Trophoblast cell (in vitro differentiated cells and primary cell): ENCODE measurements at regions not wholly inside any gene's neighbourhood (a gene's known extent, or its start where the extent isn't known, plus 50 kb on each side); places are given as distances from the start of the nearest gene placed in this dataset.

Source experiments
- DNase-seq, 2 donors: peaks; one replicate each; pipeline ENCODE4 v3.0.0-alpha.2; 2016
- H2AFZ ChIP-seq: 2 replicates; pipeline ENCODE4 v1.6.1; 2013; ENCODE audit warnings: low read length, moderate library complexity, mild to moderate bottlenecking; ENCODE audit not compliant: insufficient read depth, poor library complexity
- H2AK5ac ChIP-seq: 2 replicates; pipeline ENCODE4 v1.6.1; 2013; ENCODE audit warnings: mild to moderate bottlenecking, low read length
- H2BK120ac ChIP-seq: 2 replicates; pipeline ENCODE4 v1.6.1; 2013; ENCODE audit warnings: low read length, mild to moderate bottlenecking, moderate library complexity; ENCODE audit not compliant: insufficient read depth, poor library complexity
- H2BK12ac ChIP-seq: 2 replicates; pipeline ENCODE4 v1.6.1; 2013; ENCODE audit warnings: mild to moderate bottlenecking, low read length, moderate library complexity
- H2BK5ac ChIP-seq: 2 replicates; pipeline ENCODE4 v1.6.1; 2013; ENCODE audit warnings: low read length, low read depth, moderate library complexity, mild to moderate bottlenecking; ENCODE audit not compliant: poor library complexity
- H3K14ac ChIP-seq: 2 replicates; pipeline ENCODE4 v1.6.1; 2013; ENCODE audit warnings: mild to moderate bottlenecking, low read length
- H3K18ac ChIP-seq: 2 replicates; pipeline ENCODE4 v1.6.1; 2013; ENCODE audit warnings: mild to moderate bottlenecking, low read length
- H3K23ac ChIP-seq: 2 replicates; pipeline ENCODE4 v1.6.1; 2013; ENCODE audit warnings: low read length
- H3K27ac ChIP-seq: 2 replicates; pipeline ENCODE4 v1.5.1; 2013; ENCODE audit warnings: low read depth, mild to moderate bottlenecking, inconsistent platforms, low read length, moderate library complexity
- H3K27me3 ChIP-seq: 2 replicates; pipeline ENCODE4 v1.6.1; 2013; ENCODE audit warnings: inconsistent platforms, mild to moderate bottlenecking, low read length, moderate library complexity; ENCODE audit not compliant: insufficient read depth
- H3K36me3 ChIP-seq, 2 experiments: 1 replicate in 1 of 2; 2 replicates in 1 of 2; pipeline ENCODE4 v1.6.1; 2013; ENCODE audit warnings: low read length in 2 of 2, mild to moderate bottlenecking in 2 of 2, moderate library complexity in 1 of 2; ENCODE audit not compliant: insufficient read depth in 2 of 2, control insufficient read depth in 1 of 2
- H3K4ac ChIP-seq: 2 replicates; pipeline ENCODE4 v1.6.1; 2013; ENCODE audit warnings: low read depth, mild to moderate bottlenecking, low read length, moderate library complexity
- H3K4me1 ChIP-seq, 2 experiments: 1 replicate in 1 of 2; 2 replicates in 1 of 2; pipeline ENCODE4 v1.6.1; 2013; ENCODE audit warnings: low read length in 2 of 2, mild to moderate bottlenecking in 2 of 2, moderate library complexity in 1 of 2; ENCODE audit not compliant: insufficient read depth in 2 of 2, control insufficient read depth in 1 of 2
- H3K4me2 ChIP-seq: 2 replicates; pipeline ENCODE4 v1.6.1; 2013; ENCODE audit warnings: inconsistent platforms, mild to moderate bottlenecking, low read length, moderate library complexity
- H3K4me3 ChIP-seq: 2 replicates; pipeline ENCODE4 v1.5.1; 2013; ENCODE audit warnings: mild to moderate bottlenecking, low read depth, low read length, inconsistent platforms
- H3K79me1 ChIP-seq: one replicate; pipeline ENCODE4 v1.6.1; 2013; ENCODE audit warnings: low read length
- H3K79me2 ChIP-seq: 2 replicates; pipeline ENCODE4 v1.6.1; 2013; ENCODE audit warnings: low read length, mild to moderate bottlenecking; ENCODE audit not compliant: control insufficient read depth, insufficient read depth, poor library complexity
- H3K9ac ChIP-seq: 2 replicates; pipeline ENCODE4 v1.6.1; 2013; ENCODE audit warnings: mild to moderate bottlenecking, low read length
- H3K9me3 ChIP-seq: 2 replicates; pipeline ENCODE4 v1.6.1; 2013; ENCODE audit warnings: low read depth, mild to moderate bottlenecking, control low read depth, inconsistent platforms, low read length; ENCODE audit not compliant: insufficient read depth
- H4K12ac ChIP-seq: 2 replicates; pipeline ENCODE4 v1.6.1; 2013; ENCODE audit warnings: low read depth, mild to moderate bottlenecking, low read length, moderate library complexity
- H4K8ac ChIP-seq: 2 replicates; pipeline ENCODE4 v1.6.1; 2013; ENCODE audit warnings: low read depth, mild to moderate bottlenecking, low read length, moderate library complexity
- H4K91ac ChIP-seq: one replicate; pipeline ENCODE4 v1.6.1; 2013; ENCODE audit warnings: low read depth, mild to moderate bottlenecking, low read length, moderate library complexity
- WGBS: extraction: QIAGEN DNeasy Blood & Tissue Kit; methylation state at CpG from one replicate; pipeline ENCODE4 v1.1.7; 2013; ENCODE audit warnings: missing lambda C conversion rate; ENCODE audit not compliant: insufficient read length, insufficient coverage; ENCODE audit errors: extremely low coverage; 5-methylcytosine and 5-hydroxymethylcytosine counted together

DNA sequence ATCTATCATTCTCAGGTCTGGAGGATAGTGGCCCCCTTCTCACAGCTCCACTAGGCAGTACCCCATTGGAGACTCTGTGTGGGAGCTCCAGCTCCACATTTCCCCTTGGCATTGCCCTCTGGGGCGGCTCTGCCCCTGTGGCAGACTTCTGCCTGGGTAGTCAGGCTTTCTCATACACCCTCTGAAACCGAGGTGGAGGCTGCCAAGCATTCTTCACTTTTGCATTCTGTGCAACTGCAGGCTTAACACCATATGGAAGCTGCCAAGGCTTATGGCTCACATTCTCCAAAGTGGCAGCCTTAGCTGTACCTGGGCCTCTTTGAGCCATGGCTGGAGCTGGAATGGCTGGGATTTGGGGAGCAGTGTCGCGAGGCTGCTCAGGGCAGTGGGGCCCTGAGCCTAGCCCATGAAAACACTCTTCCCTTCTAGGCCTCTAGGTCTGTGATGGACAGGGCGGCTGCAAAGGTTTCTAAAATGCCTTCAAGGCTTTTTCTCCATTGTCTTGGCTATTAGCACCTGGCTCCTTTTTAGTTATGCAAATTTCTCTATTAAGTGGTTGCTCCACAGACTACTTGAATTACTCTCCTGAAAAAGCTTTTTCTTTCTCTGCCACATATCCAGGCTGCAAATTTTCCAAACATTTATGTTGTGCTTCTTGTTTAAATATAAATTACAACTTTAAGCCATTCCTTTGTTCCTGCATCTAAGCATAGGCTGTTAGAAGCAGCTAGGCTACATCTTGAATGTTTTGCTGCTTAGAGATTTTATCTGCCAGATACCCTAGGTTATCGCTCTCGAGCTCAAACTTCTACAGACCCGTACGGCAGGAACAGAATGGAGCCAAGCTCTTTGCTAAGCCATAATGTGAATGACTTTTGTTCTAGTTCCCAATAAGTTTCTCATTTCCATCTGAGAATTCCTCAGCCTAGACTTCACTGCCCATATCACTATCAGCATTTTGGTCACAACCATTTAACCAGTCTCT is 206.5 kb downstream of the CPS1 start:
- WGBS, result no CpG with 5 or more reads among the region's 9 CpGs
- Histone ChIP-seq H3K79me2 (no peaks in the 10 kb centered on the region), H3K9me3 (no peaks in the 10 kb centered on the region), H3K4me2 (no peak overlapping the region), H3K4me1 (peaks cover 0 to 3% of the 10 kb centered on the region in 2 experiments), H4K91ac (no peak overlapping the region), H3K4ac (no peak overlapping the region), H2BK12ac (no peak overlapping the region), H4K8ac (no peak overlapping the region), H2BK120ac (no peak overlapping the region), H3K9ac (no peak overlapping the region), H3K14ac (no peak overlapping the region), H3K4me3 (no peak overlapping the region), H2AK5ac (no peak overlapping the region), H3K79me1 (no peaks in the 10 kb centered on the region), H3K27ac (no peak overlapping the region), H3K18ac (no peak overlapping the region), H4K12ac (no peak overlapping the region), H3K23ac (no peak overlapping the region), H2BK5ac (no peak overlapping the region), H3K27me3 (no peaks in the 10 kb centered on the region), H2AFZ (no peak overlapping the region), H3K36me3 (no peaks in the 10 kb centered on the region)
- no peak for DNase-seq

DNA sequence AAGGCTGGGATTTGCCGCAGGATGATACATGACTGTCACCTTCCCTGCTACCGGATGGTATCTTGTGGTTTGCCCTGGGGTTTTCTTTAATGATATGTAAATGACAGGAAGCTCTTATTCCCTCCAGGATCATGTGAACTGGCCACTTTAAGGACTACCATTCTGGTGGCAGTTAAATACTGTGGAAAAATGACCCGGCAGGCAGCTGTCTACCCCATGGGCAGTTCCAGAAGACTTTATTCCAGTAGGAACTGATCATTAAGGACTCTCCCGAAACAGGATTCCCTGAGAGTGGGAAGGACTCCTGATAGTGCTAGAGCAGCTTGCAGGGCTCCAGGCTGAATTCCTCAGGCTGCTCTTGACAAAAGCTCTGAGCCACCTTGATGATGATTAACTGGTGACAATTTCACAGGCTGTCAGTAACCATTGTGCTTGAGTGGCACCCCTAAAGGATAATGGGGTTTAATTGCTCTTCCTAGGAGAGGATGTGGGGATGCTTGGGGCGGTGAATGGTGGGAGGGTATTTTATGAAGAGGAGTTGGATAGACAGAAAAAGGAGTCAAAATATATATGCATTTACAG is 212.0 kb downstream of the CPS1 start:
- Histone ChIP-seq H3K79me1 (no peaks in the 10 kb centered on the region), H3K4me2 (no peak overlapping the region), H4K91ac (no peak overlapping the region), H2AK5ac (no peak overlapping the region), H3K23ac (no peak overlapping the region), H2AFZ (no peak overlapping the region), H3K9ac (no peak overlapping the region), H4K8ac (no peak overlapping the region), H3K18ac (no peak overlapping the region), H3K14ac (no peak overlapping the region), H3K9me3 (no peaks in the 10 kb centered on the region), H3K4ac (no peak overlapping the region), H2BK12ac (no peak overlapping the region), H3K27me3 (no peaks in the 10 kb centered on the region), H3K27ac (no peak overlapping the region), H3K79me2 (no peaks in the 10 kb centered on the region), H3K4me1 (no peaks in the 10 kb centered on the region), H3K36me3 (no peaks in the 10 kb centered on the region), H4K12ac (no peak overlapping the region), H2BK120ac (no peak overlapping the region), H3K4me3 (no peak overlapping the region), H2BK5ac (no peak overlapping the region)
- WGBS, result no CpG with 5 or more reads among the region's 5 CpGs
- DNase-seq, result no peak

DNA sequence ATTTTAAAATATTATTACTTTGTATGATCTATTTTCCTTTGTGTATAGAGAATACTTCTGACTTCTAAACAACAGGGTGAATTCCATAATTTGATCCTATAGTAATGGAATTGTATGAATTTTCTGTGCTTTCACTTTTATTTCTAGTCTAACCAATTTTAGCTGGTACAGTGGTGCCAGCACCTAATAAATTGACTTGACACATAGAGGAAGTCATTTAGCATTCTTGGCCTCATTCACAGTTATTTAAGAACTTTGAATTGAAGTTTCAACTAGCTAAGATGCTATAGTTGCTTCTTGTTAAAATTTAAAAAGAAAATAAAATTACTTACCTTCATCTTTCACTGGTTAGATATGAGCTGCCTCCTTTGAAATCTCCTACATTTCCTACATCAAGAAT is 220.4 kb downstream of the CPS1 start:
- Histone ChIP-seq H3K9ac (no peak overlapping the region), H2AK5ac (no peak overlapping the region), H2BK120ac (no peak overlapping the region), H2BK5ac (no peak overlapping the region), H3K27me3 (no peaks in the 10 kb centered on the region), H4K12ac (no peak overlapping the region), H3K23ac (no peak overlapping the region), H3K4me3 (no peak overlapping the region), H3K36me3 (no peaks in the 10 kb centered on the region), H4K8ac (no peak overlapping the region), H3K4me2 (no peak overlapping the region), H3K79me1 (no peaks in the 10 kb centered on the region), H3K9me3 (no peaks in the 10 kb centered on the region), H2BK12ac (no peak overlapping the region), H3K18ac (no peak overlapping the region), H3K14ac (no peak overlapping the region), H2AFZ (no peak overlapping the region), H3K4ac (no peak overlapping the region), H4K91ac (no peak overlapping the region), H3K27ac (no peak overlapping the region), H3K4me1 (no peaks in the 10 kb centered on the region), H3K79me2 (no peaks in the 10 kb centered on the region)
- DNase-seq, result no peak

DNA sequence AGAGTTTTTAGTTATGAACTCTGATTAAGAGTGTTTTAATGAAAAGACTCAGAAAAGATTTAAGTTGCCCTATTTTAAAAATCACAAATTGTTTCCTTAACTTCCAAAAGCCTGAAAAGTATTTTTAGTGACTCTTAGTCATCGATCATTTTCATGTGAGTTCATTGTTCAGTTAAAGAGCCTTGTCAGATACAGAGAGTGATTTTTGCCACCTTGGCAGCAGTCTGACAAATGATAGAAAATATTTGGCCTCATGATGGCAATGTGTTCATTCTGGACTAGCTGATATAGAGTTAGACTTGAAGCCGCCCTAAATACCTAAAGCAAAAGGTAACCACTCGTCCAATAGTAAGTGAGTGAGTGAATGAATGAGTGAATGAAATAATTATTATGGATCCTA is 225.8 kb downstream of the CPS1 start:
- Histone ChIP-seq H3K27ac (no peak overlapping the region), H3K23ac (no peak overlapping the region)
- WGBS, result no CpG with 5 or more reads among the region's 3 CpGs

More for the DNA sequence above, 225.8 kb downstream of the CPS1 start:
- Histone ChIP-seq H4K91ac (no peak overlapping the region), H2BK5ac (no peak overlapping the region), H3K4me2 (no peak overlapping the region), H2AFZ (no peak overlapping the region), H3K14ac (no peak overlapping the region), H3K9me3 (no peaks in the 10 kb centered on the region), H3K4me1 (no peaks in the 10 kb centered on the region), H3K27me3 (no peaks in the 10 kb centered on the region), H3K79me1 (no peaks in the 10 kb centered on the region), H3K18ac (no peak overlapping the region), H2AK5ac (no peak overlapping the region), H2BK120ac (no peak overlapping the region), H4K12ac (no peak overlapping the region), H3K9ac (no peak overlapping the region), H3K4ac (no peak overlapping the region), H3K4me3 (no peak overlapping the region), H4K8ac (no peak overlapping the region), H3K36me3 (no peaks in the 10 kb centered on the region), H3K79me2 (no peaks in the 10 kb centered on the region), H2BK12ac (no peak overlapping the region)
- DNase-seq, result no peak
